ENCODE measurements at regions not wholly inside any gene's neighbourhood (a gene's known extent, or its start where the extent isn't known, plus 50 kb on each side); places are given as distances from the start of the nearest gene placed in this dataset.

GRCh38 chr4:54930226-54930625, 195.2 kb downstream of the KDR start:
- no peak overlapping the region for H3K4me3 ChIP-seq
- 30% methylated on average over 6 of the region's 6 CpGs for WGBS
- no peak overlapping the region for H3K27ac ChIP-seq
- DNase-seq (ENCODE audit: low spot score in 2 of 2), result no peak
- no peaks in the 10 kb centered on the region for H3K36me3 ChIP-seq
- H3K4me1 ChIP-seq, result peaks cover 4% of the 10 kb centered on the region
- H3K27me3 ChIP-seq, result peaks cover 2% of the 10 kb centered on the region
- no peak for TF ChIP-seq EP300 (IDR thresholded peaks at IDR 0.05)
- TF ChIP-seq POLR2AphosphoS5 (IDR thresholded peaks at IDR 0.05), result no peak
- TF ChIP-seq, protein P1, sequence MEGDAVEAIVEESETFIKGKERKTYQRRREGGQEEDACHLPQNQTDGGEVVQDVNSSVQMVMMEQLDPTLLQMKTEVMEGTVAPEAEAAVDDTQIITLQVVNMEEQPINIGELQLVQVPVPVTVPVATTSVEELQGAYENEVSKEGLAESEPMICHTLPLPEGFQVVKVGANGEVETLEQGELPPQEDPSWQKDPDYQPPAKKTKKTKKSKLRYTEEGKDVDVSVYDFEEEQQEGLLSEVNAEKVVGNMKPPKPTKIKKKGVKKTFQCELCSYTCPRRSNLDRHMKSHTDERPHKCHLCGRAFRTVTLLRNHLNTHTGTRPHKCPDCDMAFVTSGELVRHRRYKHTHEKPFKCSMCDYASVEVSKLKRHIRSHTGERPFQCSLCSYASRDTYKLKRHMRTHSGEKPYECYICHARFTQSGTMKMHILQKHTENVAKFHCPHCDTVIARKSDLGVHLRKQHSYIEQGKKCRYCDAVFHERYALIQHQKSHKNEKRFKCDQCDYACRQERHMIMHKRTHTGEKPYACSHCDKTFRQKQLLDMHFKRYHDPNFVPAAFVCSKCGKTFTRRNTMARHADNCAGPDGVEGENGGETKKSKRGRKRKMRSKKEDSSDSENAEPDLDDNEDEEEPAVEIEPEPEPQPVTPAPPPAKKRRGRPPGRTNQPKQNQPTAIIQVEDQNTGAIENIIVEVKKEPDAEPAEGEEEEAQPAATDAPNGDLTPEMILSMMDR (IDR thresholded peaks at IDR 0.05), result no peak
- TF ChIP-seq POLR2A (IDR thresholded peaks at IDR 0.05), result no peak
- H3K9me3 ChIP-seq, result no peaks in the 10 kb centered on the region

GRCh38 chr4:54929459-54929858, 195.9 kb downstream of the KDR start:
- Histone ChIP-seq H3K27ac (no peak overlapping the region), H3K9me3 (no peaks in the 10 kb centered on the region), H3K4me1 (peaks cover 4% of the 10 kb centered on the region), H3K4me3 (no peak overlapping the region), H3K36me3 (no peaks in the 10 kb centered on the region), H3K27me3 (no peaks in the 10 kb centered on the region)
- DNase-seq (ENCODE audit: low spot score in 2 of 2), result no peak
- TF ChIP-seq POLR2AphosphoS5 (IDR thresholded peaks at IDR 0.05), result no peak
- TF ChIP-seq EP300 (IDR thresholded peaks at IDR 0.05), result no peak
- TF ChIP-seq POLR2A (IDR thresholded peaks at IDR 0.05), result no peak
- TF ChIP-seq, protein P1 (IDR thresholded peaks at IDR 0.05), result no peak
- WGBS, result 42% methylated on average over 4 of the region's 4 CpGs

DNA sequence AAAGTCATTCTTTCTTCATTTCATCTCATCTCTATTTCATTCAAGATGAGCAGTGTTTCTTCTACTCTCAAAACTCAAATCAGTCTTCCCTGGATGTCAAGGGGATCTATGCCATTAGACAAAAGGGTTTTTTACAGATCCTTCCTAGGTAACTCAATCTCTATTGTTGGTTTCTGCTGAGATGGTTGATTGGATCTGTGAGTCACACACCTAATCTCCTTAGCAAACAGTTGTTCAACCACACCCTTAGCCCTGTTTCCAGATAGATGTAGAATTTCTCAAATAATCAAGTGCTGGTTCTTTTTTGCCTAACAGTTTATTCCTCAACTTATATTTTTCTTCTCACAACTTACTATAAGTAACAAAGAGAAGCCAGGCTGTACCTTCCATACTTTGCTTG, 200.5 kb downstream of the KDR start:
- no peak for DNase-seq (ENCODE audit: low spot score in 2 of 2)
- Histone ChIP-seq H3K27me3 (no peaks in the 10 kb centered on the region), H3K36me3 (no peaks in the 10 kb centered on the region), H3K9me3 (no peaks in the 10 kb centered on the region), H3K4me3 (no peak overlapping the region), H3K27ac (no peak overlapping the region), H3K4me1 (peaks cover 4% of the 10 kb centered on the region)
- TF ChIP-seq POLR2A (IDR thresholded peaks at IDR 0.05) (no peak), POLR2AphosphoS5 (IDR thresholded peaks at IDR 0.05) (no peak), EP300 (IDR thresholded peaks at IDR 0.05) (no peak)
- TF ChIP-seq, protein P1 (IDR thresholded peaks at IDR 0.05), result no peak

- no peak overlapping the region for H3K4me3 ChIP-seq
- H3K27ac ChIP-seq, result no peak overlapping the region
- no peaks in the 10 kb centered on the region for H3K27me3 ChIP-seq
- no peaks in the 10 kb centered on the region for H3K9me3 ChIP-seq
- WGBS, result 70% methylated on average over 2 of the region's 2 CpGs
- TF ChIP-seq EP300 (IDR thresholded peaks at IDR 0.05) (no peak), POLR2A (IDR thresholded peaks at IDR 0.05) (no peak), POLR2AphosphoS5 (IDR thresholded peaks at IDR 0.05) (no peak)
- TF ChIP-seq, protein P1 (IDR thresholded peaks at IDR 0.05), result no peak
- H3K36me3 ChIP-seq, result no peaks in the 10 kb centered on the region
- H3K4me1 ChIP-seq, result peaks cover 11% of the 10 kb centered on the region
- no peak for DNase-seq (ENCODE audit: low spot score in 2 of 2)
These were observed 210.1 kb downstream of the KDR start for GRCh38 chr4:54915276-54915675.

DNA sequence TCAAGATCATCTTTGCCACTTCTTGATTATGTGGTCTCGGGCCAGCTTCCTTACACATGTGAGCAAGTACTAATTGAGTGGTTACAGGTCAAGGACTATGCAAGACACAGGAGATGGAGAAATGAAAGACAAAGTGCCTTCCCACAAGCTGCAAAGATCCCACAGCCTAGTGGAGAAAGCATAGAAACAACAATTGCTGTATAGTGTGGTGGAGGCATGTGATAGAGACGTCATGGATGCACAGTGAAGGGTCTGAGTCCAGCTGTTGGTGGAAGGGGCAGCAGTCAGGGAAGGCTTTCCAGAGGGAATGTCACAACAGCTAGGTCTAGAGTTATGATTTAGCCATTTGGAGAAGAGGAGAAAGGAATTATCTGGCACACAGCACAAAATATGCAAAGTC, 210.6 kb downstream of the KDR start:
- WGBS, result 73% methylated on average over 2 of the region's 2 CpGs
- H3K36me3 ChIP-seq, result no peaks in the 10 kb centered on the region
- H3K27me3 ChIP-seq, result no peaks in the 10 kb centered on the region
- no peak for DNase-seq (ENCODE audit: low spot score in 2 of 2)
- H3K4me3 ChIP-seq, result no peak overlapping the region
- no peaks in the 10 kb centered on the region for H3K9me3 ChIP-seq
- TF ChIP-seq, protein P1 (IDR thresholded peaks at IDR 0.05), result no peak
- TF ChIP-seq POLR2AphosphoS5 (IDR thresholded peaks at IDR 0.05), result no peak
- TF ChIP-seq EP300 (IDR thresholded peaks at IDR 0.05), result no peak
- TF ChIP-seq POLR2A (IDR thresholded peaks at IDR 0.05), result no peak
- peaks cover 11% of the 10 kb centered on the region for H3K4me1 ChIP-seq
- H3K27ac ChIP-seq, result no peak overlapping the region

Measured in suprapubic skin (tissue), 4 donors.